ENCODE measurements at regions not wholly inside any gene's neighbourhood (a gene's known extent, or its start where the extent isn't known, plus 50 kb on each side); places are given as distances from the start of the nearest gene placed in this dataset.
"Not testable (repeated sequence)": the region's sequence is repeated elsewhere in the genome, so short reads cannot be mapped to it uniquely, and the experiment has no call there.

DNA sequence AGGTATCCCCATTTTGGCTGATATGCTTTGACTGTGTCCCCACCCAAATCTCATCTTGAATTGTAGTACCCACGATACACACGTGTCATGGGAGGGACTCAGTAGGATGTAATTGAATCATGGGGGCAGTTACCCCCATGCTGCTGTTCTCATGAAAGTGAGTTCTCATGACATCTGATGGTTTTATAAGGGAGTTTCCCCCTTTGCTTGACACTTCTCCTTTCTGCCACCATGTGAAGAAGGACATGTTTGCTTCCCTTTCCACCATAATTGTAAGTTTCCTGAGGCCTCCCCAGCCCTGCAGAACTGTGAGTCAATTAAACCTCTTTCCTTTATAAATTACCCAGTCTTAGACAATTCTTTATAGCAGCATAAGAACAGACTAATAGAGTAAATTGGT lies 75.0 kb upstream of the KCTD1 start:
- intact Hi-C loops (cut with micrococcal nuclease) = loop anchor here (10.0 kb wide), 1 partner anchor 381 kb away; no protein-coding TSS in a partner anchor
- DNase-seq (ENCODE audit: low read depth, low spot score); H3K4me3 ChIP-seq (replicated peaks in 1 of 3; ENCODE audit: insufficient read depth in 1 of 3, low read depth in 1 of 3, low read length in 3 of 3); H3K9me3 ChIP-seq (replicated peaks; ENCODE audit: control insufficient read depth, insufficient read depth, low read length); H3K79me2 ChIP-seq (ENCODE audit: control insufficient read depth, insufficient read depth, low read length); BruUV-seq (replicated peaks); H3K4me2 ChIP-seq (ENCODE audit: insufficient read depth, low read length); H2AFZ ChIP-seq (ENCODE audit: low read depth, low read length); POLR2A ChIA-PET; dilution Hi-C loops (cut with MboI; ENCODE audit: extremely low pct_ligation_motif_present, low sequenced_read_pairs); FAIRE-seq; H4K20me1 ChIP-seq (replicated peaks; ENCODE audit: control insufficient read depth, extremely low read depth, insufficient read depth, low read length); H3K27ac ChIP-seq (ENCODE audit: insufficient read depth, low read depth, low read length); H3K9ac ChIP-seq (replicated peaks; ENCODE audit: extremely low read depth, insufficient read depth, low read length); H3K9me1 ChIP-seq (replicated peaks; ENCODE audit: control insufficient read depth, extremely low read depth, insufficient read depth, low read length); H3K36me3 ChIP-seq (ENCODE audit: control insufficient read depth in 2 of 2, extremely low read depth in 1 of 2, insufficient read depth in 2 of 2, low read length in 2 of 2); CTCF ChIA-PET; H3K27me3 ChIP-seq (ENCODE audit: control insufficient read depth in 2 of 2, insufficient read depth in 2 of 2, low read length in 2 of 2); H3K4me1 ChIP-seq (ENCODE audit: control insufficient read depth, extremely low read depth, insufficient read depth, low read length): not testable (repeated sequence)

DNA sequence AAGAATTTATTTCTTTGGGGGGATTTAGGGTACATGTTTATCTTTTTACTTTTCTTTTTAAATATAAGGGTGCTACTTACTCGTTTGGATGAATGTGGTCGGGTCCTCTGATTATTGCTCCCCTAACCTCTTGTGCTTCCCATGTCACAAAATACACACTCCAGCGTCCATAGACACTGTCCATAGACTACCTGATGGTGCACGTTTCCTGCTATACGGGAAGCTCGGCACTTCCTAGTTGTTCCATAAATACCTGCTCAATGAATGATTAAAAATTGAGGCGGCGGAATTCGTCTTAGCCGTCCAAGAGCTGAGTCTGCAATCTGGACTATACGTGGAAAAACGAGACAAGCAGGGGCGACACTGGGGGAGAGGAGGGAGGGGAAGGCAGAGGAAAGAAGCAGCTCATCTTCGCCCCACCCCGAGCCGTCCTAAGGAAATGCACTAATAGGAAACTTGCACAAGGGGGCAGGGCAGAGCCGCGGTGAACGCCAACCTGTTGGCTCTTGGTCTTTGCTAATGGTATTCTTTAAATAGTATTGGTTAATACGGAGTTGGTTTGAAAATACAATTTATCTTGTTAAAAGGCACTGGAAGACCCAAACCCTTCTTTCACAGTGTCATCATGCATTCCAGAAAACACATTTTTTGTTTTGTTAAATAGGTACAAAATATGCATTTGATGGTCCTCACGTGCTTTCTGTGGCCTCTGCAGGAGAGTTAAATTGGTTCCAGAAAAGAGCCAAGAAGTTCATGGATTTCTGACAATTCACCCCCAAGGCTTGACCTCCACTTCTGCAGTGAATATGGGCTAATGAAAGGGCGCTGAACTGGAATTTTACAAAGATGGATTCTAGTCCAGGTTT lies 73.0 kb upstream of the KCTD1 start:
- H2AFZ ChIP-seq (ENCODE audit: low read depth, low read length) = no peak overlapping the region
- BruUV-seq (replicated peaks) = no TSS peak
- TF ChIP-seq, protein P1, sequence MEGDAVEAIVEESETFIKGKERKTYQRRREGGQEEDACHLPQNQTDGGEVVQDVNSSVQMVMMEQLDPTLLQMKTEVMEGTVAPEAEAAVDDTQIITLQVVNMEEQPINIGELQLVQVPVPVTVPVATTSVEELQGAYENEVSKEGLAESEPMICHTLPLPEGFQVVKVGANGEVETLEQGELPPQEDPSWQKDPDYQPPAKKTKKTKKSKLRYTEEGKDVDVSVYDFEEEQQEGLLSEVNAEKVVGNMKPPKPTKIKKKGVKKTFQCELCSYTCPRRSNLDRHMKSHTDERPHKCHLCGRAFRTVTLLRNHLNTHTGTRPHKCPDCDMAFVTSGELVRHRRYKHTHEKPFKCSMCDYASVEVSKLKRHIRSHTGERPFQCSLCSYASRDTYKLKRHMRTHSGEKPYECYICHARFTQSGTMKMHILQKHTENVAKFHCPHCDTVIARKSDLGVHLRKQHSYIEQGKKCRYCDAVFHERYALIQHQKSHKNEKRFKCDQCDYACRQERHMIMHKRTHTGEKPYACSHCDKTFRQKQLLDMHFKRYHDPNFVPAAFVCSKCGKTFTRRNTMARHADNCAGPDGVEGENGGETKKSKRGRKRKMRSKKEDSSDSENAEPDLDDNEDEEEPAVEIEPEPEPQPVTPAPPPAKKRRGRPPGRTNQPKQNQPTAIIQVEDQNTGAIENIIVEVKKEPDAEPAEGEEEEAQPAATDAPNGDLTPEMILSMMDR (IDR thresholded peaks at IDR 0.05; ENCODE audit: extremely low read depth in 1 of 2, insufficient read depth in 1 of 2, low read depth in 1 of 2, low read length in 2 of 2) = peak; percentile 31 to 56
- no peak for TF ChIP-seq POLR2A (IDR thresholded peaks at IDR 0.05; ENCODE audit: low read depth, low read length)
- H3K4me2 ChIP-seq (ENCODE audit: insufficient read depth, low read length) = no peak overlapping the region
- no peak for FAIRE-seq
- dilution Hi-C loops (cut with MboI; ENCODE audit: extremely low pct_ligation_motif_present, low sequenced_read_pairs) = no loop called here
- peaks cover 2% of the 10 kb centered on the region for H3K9me3 ChIP-seq (replicated peaks; ENCODE audit: control insufficient read depth, insufficient read depth, low read length)
- DNase-seq (ENCODE audit: low read depth, low spot score) = peak; percentile 15
- no peak overlapping the region for H3K27ac ChIP-seq (ENCODE audit: insufficient read depth, low read depth, low read length)
- no peaks in the 10 kb centered on the region for H3K9me1 ChIP-seq (replicated peaks; ENCODE audit: control insufficient read depth, extremely low read depth, insufficient read depth, low read length)
- intact Hi-C loops (cut with micrococcal nuclease) = loop anchor here (10.0 kb wide), 1 partner anchor 383 kb away; no protein-coding TSS in a partner anchor
- H3K4me1 ChIP-seq (ENCODE audit: control insufficient read depth, extremely low read depth, insufficient read depth, low read length) = no peaks in the 10 kb centered on the region
- H3K79me2 ChIP-seq (ENCODE audit: control insufficient read depth, insufficient read depth, low read length) = no peaks in the 10 kb centered on the region
- H4K20me1 ChIP-seq (replicated peaks; ENCODE audit: control insufficient read depth, extremely low read depth, insufficient read depth, low read length) = no peaks in the 10 kb centered on the region
- POLR2A ChIA-PET = no interaction called here
- H3K36me3 ChIP-seq (ENCODE audit: control insufficient read depth in 2 of 2, extremely low read depth in 1 of 2, insufficient read depth in 2 of 2, low read length in 2 of 2) = no peaks in the 10 kb centered on the region
- no peak overlapping the region for H3K9ac ChIP-seq (replicated peaks; ENCODE audit: extremely low read depth, insufficient read depth, low read length)
- no peaks in the 10 kb centered on the region for H3K27me3 ChIP-seq (ENCODE audit: control insufficient read depth in 2 of 2, insufficient read depth in 2 of 2, low read length in 2 of 2)
- CTCF ChIA-PET = interaction anchor here (0.5 to 2.0 kb wide), 21 partner anchors 10 to 1129 kb away, joined by 3 to 18 read pairs (median 4); no protein-coding TSS in a partner anchor
- no peak overlapping the region for H3K4me3 ChIP-seq (replicated peaks in 1 of 3; ENCODE audit: insufficient read depth in 1 of 3, low read depth in 1 of 3, low read length in 3 of 3)

Data from endothelial cell of umbilical vein (primary cell).